HUES64 (cell line): ENCODE measurements at regions not wholly inside any gene's neighbourhood (a gene's known extent, or its start where the extent isn't known, plus 50 kb on each side); places are given as distances from the start of the nearest gene placed in this dataset.

ENCODE experiments used
- H3K27ac ChIP-seq: 2 replicates; pipeline ENCODE4 v1.7.0; 2013; ENCODE audit warnings: low read depth, low read length, inconsistent platforms
- H3K27me3 ChIP-seq: 2 replicates; pipeline ENCODE4 v1.6.1; 2013; ENCODE audit warnings: mild to moderate bottlenecking, low read length; ENCODE audit not compliant: insufficient read depth
- H3K36me3 ChIP-seq: 2 replicates; pipeline ENCODE4 v1.6.1; 2013; ENCODE audit warnings: mild to moderate bottlenecking, low read length; ENCODE audit not compliant: insufficient read depth
- H3K4me1 ChIP-seq: 2 replicates; pipeline ENCODE4 v1.6.1; 2013; ENCODE audit warnings: mild to moderate bottlenecking, low read length, moderate library complexity; ENCODE audit not compliant: insufficient read depth
- H3K4me3 ChIP-seq: 2 replicates; pipeline ENCODE4 v1.5.1; 2013; ENCODE audit warnings: mild to moderate bottlenecking, low read length, moderate library complexity
- H3K9ac ChIP-seq: 2 replicates; pipeline ENCODE4 v1.6.1; 2013; ENCODE audit warnings: mild to moderate bottlenecking, low read depth, low read length
- H3K9me3 ChIP-seq: 2 replicates; pipeline ENCODE4 v1.6.1; 2013; ENCODE audit warnings: low read depth, low read length; ENCODE audit not compliant: insufficient read depth
- WGBS: fragments of 150-250, 120-280 bp; methylation state at CpG from one replicate; pipeline ENCODE4 v1.1.7; 2013; ENCODE audit warnings: missing lambda C conversion rate; 5-methylcytosine and 5-hydroxymethylcytosine counted together

- peaks cover 14% of the 10 kb centered on the region for H3K4me1 ChIP-seq
- no peaks in the 10 kb centered on the region for H3K9me3 ChIP-seq
- H3K27me3 ChIP-seq: no peaks in the 10 kb centered on the region
- H3K27ac ChIP-seq: no peak overlapping the region
- no peak overlapping the region for H3K4me3 ChIP-seq
- WGBS: 94% methylated on average over 3 of the region's 3 CpGs
- H3K36me3 ChIP-seq: no peaks in the 10 kb centered on the region
- no peak overlapping the region for H3K9ac ChIP-seq
Measured at GRCh38 chr3:17969985-17970568, 227.6 kb upstream of the TBC1D5 start.

GRCh38 chr3:17969244-17969643, 226.8 kb upstream of the TBC1D5 start:
- Histone ChIP-seq H3K9ac (no peak overlapping the region), H3K4me1 (peaks cover 14% of the 10 kb centered on the region), H3K36me3 (no peaks in the 10 kb centered on the region), H3K27me3 (no peaks in the 10 kb centered on the region), H3K4me3 (no peak overlapping the region), H3K27ac (no peak overlapping the region), H3K9me3 (no peaks in the 10 kb centered on the region)
- 94% methylated on average over 3 of the region's 3 CpGs for WGBS

- 100% methylated on average over 2 of the region's 2 CpGs for WGBS
- no peaks in the 10 kb centered on the region for H3K36me3 ChIP-seq
- no peaks in the 10 kb centered on the region for H3K9me3 ChIP-seq
- H3K4me1 ChIP-seq: peaks cover 7% of the 10 kb centered on the region
- no peak overlapping the region for H3K27ac ChIP-seq
- no peak overlapping the region for H3K4me3 ChIP-seq
- no peak overlapping the region for H3K9ac ChIP-seq
- no peaks in the 10 kb centered on the region for H3K27me3 ChIP-seq
Measured at GRCh38 chr3:17967953-17968607, 225.6 kb upstream of the TBC1D5 start.

- no peak overlapping the region for H3K4me3 ChIP-seq
- WGBS: 93% methylated on average over 5 of the region's 5 CpGs
Measured at GRCh38 chr3:17967111-17967510, 224.7 kb upstream of the TBC1D5 start.

GRCh38 chr3:17965331-17965730, 222.9 kb upstream of the TBC1D5 start:
- 97% methylated on average over 1 of the region's 1 CpG for WGBS
- no peak overlapping the region for H3K4me3 ChIP-seq
- no peak overlapping the region for H3K27ac ChIP-seq
- H3K9me3 ChIP-seq: no peaks in the 10 kb centered on the region
- no peaks in the 10 kb centered on the region for H3K27me3 ChIP-seq
- no peaks in the 10 kb centered on the region for H3K36me3 ChIP-seq
- H3K9ac ChIP-seq: no peak overlapping the region
- peaks cover 3% of the 10 kb centered on the region; the same call in 1 of the 2 replicates for H3K4me1 ChIP-seq

More at GRCh38 chr3:17967111-17967510, 224.7 kb upstream of the TBC1D5 start:
- peaks cover 3% of the 10 kb centered on the region; the same call in 1 of the 2 replicates for H3K4me1 ChIP-seq
- no peak overlapping the region for H3K27ac ChIP-seq
- no peaks in the 10 kb centered on the region for H3K36me3 ChIP-seq
- H3K27me3 ChIP-seq: no peaks in the 10 kb centered on the region
- no peak overlapping the region for H3K9ac ChIP-seq
- H3K9me3 ChIP-seq: no peaks in the 10 kb centered on the region

- H3K9me3 ChIP-seq: no peaks in the 10 kb centered on the region
- no peak overlapping the region for H3K4me3 ChIP-seq
- no peak overlapping the region for H3K9ac ChIP-seq
- WGBS: 91% methylated on average over 1 of the region's 1 CpG
- peaks cover 3% of the 10 kb centered on the region; the same call in 1 of the 2 replicates for H3K4me1 ChIP-seq
- H3K27ac ChIP-seq: no peak overlapping the region
- no peaks in the 10 kb centered on the region for H3K27me3 ChIP-seq
- no peaks in the 10 kb centered on the region for H3K36me3 ChIP-seq
Measured at GRCh38 chr3:17964108-17964507, 221.7 kb upstream of the TBC1D5 start.

GRCh38 chr3:17955411-17955810, 213.0 kb upstream of the TBC1D5 start:
- H3K27me3 ChIP-seq: no peaks in the 10 kb centered on the region
- no peaks in the 10 kb centered on the region for H3K9me3 ChIP-seq
- no peak overlapping the region for H3K4me3 ChIP-seq

GRCh38 chr3:17954801-17955200, 212.4 kb upstream of the TBC1D5 start:
- Histone ChIP-seq H3K27me3 (no peaks in the 10 kb centered on the region), H3K36me3 (no peaks in the 10 kb centered on the region), H3K9ac (no peak overlapping the region), H3K4me3 (no peak overlapping the region), H3K4me1 (no peaks in the 10 kb centered on the region), H3K27ac (no peak overlapping the region), H3K9me3 (no peaks in the 10 kb centered on the region)
- 38% methylated on average over 1 of the region's 1 CpG for WGBS

More at GRCh38 chr3:17955411-17955810, 213.0 kb upstream of the TBC1D5 start:
- H3K36me3 ChIP-seq: no peaks in the 10 kb centered on the region
- no peaks in the 10 kb centered on the region for H3K4me1 ChIP-seq
- no peak overlapping the region for H3K9ac ChIP-seq
- no peak overlapping the region for H3K27ac ChIP-seq

- Histone ChIP-seq H3K27ac (no peak overlapping the region), H3K36me3 (no peaks in the 10 kb centered on the region), H3K9ac (no peak overlapping the region), H3K9me3 (no peaks in the 10 kb centered on the region), H3K27me3 (no peaks in the 10 kb centered on the region), H3K4me3 (no peak overlapping the region), H3K4me1 (no peaks in the 10 kb centered on the region)
- WGBS: 88% methylated on average over 2 of the region's 2 CpGs
Measured at GRCh38 chr3:17951241-17951640, 208.8 kb upstream of the TBC1D5 start.

- no peaks in the 10 kb centered on the region for H3K27me3 ChIP-seq
Measured at GRCh38 chr3:17949101-17949500, 206.7 kb upstream of the TBC1D5 start.

GRCh38 chr3:17947833-17948232, 205.4 kb upstream of the TBC1D5 start:
- Histone ChIP-seq H3K9ac (no peak overlapping the region), H3K27ac (no peak overlapping the region), H3K4me3 (no peak overlapping the region), H3K36me3 (no peaks in the 10 kb centered on the region), H3K9me3 (no peaks in the 10 kb centered on the region), H3K4me1 (peaks cover 10% of the 10 kb centered on the region), H3K27me3 (no peaks in the 10 kb centered on the region)

More at GRCh38 chr3:17949101-17949500, 206.7 kb upstream of the TBC1D5 start:
- Histone ChIP-seq H3K4me3 (no peak overlapping the region), H3K36me3 (no peaks in the 10 kb centered on the region), H3K4me1 (peaks cover 10% of the 10 kb centered on the region), H3K9ac (no peak overlapping the region), H3K27ac (no peak overlapping the region), H3K9me3 (no peaks in the 10 kb centered on the region)
- 96% methylated on average over 6 of the region's 6 CpGs for WGBS
